ENCODE measurements at regions not wholly inside any gene's neighbourhood (a gene's known extent, or its start where the extent isn't known, plus 50 kb on each side); places are given as distances from the start of the nearest gene placed in this dataset.
A peak's percentile ranks its signal among the peaks of the same experiment; 100 is the strongest.

- DNase-seq (ENCODE audit: low read depth), result no peak
- H3K4me3 ChIP-seq (ENCODE audit: low read length), result no peak overlapping the region
- TF ChIP-seq, protein P1, sequence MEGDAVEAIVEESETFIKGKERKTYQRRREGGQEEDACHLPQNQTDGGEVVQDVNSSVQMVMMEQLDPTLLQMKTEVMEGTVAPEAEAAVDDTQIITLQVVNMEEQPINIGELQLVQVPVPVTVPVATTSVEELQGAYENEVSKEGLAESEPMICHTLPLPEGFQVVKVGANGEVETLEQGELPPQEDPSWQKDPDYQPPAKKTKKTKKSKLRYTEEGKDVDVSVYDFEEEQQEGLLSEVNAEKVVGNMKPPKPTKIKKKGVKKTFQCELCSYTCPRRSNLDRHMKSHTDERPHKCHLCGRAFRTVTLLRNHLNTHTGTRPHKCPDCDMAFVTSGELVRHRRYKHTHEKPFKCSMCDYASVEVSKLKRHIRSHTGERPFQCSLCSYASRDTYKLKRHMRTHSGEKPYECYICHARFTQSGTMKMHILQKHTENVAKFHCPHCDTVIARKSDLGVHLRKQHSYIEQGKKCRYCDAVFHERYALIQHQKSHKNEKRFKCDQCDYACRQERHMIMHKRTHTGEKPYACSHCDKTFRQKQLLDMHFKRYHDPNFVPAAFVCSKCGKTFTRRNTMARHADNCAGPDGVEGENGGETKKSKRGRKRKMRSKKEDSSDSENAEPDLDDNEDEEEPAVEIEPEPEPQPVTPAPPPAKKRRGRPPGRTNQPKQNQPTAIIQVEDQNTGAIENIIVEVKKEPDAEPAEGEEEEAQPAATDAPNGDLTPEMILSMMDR (conservative IDR thresholded peaks at IDR 0.05; ENCODE audit: low read depth, low read length), result no peak
These were observed 609.3 kb downstream of the NOVA1 start for GRCh38 chr14:25988536-25988935.

- TF ChIP-seq, protein P1 (conservative IDR thresholded peaks at IDR 0.05; ENCODE audit: low read depth, low read length), result no peak
- H3K4me3 ChIP-seq (ENCODE audit: low read length), result no peak overlapping the region
- DNase-seq (ENCODE audit: low read depth), result no peak
These were observed 642.1 kb downstream of the NOVA1 start for GRCh38 chr14:25955772-25956171.

GRCh38 chr14:25953532-25954139 is 644.2 kb downstream of the NOVA1 start:
- peak; percentile 24 for DNase-seq (ENCODE audit: low read depth)
- TF ChIP-seq, protein P1 (conservative IDR thresholded peaks at IDR 0.05; ENCODE audit: low read depth, low read length), result no peak
- H3K4me3 ChIP-seq (ENCODE audit: low read length), result no peak overlapping the region

- DNase-seq (ENCODE audit: low read depth), result no peak
- no peak overlapping the region for H3K4me3 ChIP-seq (ENCODE audit: low read length)
- TF ChIP-seq, protein P1 (conservative IDR thresholded peaks at IDR 0.05; ENCODE audit: low read depth, low read length), result no peak
These were observed 652.1 kb downstream of the NOVA1 start for GRCh38 chr14:25945746-25946145.

DNA sequence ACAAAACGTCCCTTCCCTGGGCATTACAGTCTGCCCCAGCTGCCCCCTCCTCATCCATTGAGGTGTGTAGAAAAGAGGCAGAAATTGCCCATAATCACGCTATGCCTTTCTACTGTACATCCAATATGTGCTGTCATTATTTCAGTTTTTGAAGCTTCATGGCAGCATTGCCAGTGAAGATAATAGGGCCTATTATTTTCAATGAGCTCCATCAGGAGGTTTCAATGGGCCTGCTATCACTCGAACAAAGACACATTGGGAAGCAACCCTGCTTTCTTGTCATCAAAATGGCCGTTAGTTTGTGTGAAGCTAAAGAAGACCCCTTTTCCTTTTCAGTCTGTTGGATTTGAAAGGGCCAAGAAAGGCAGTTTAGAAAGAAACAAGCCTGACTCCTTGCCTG is 653.8 kb downstream of the NOVA1 start:
- H3K4me3 ChIP-seq (ENCODE audit: low read length), result no peak overlapping the region
- TF ChIP-seq, protein P1 (conservative IDR thresholded peaks at IDR 0.05; ENCODE audit: low read depth, low read length), result no peak
- DNase-seq (ENCODE audit: low read depth), result no peak

DNA sequence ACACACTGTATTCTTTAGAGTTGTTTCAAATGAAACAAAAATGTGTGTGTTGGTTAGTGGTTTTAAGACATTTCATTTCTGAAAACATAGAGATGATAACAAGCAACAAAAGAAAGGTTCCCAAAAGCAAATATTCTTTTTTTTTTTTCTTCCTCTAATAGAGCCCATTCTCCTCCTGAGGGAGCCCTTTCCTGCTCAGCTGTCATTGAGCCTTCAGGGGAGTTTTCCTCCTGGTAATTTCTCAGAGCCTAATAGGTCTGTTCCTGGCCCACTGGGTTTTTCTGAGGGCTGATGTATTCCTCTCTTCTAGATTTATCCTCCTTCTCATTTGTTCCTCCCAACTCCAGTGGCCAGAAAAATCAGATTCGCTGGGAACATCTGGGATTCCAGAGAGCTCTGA is 654.5 kb downstream of the NOVA1 start:
- no peak for DNase-seq (ENCODE audit: low read depth)
- no peak overlapping the region for H3K4me3 ChIP-seq (ENCODE audit: low read length)
- TF ChIP-seq, protein P1 (conservative IDR thresholded peaks at IDR 0.05; ENCODE audit: low read depth, low read length), result no peak

GRCh38 chr14:25942090-25942489 is 655.7 kb downstream of the NOVA1 start:
- TF ChIP-seq, protein P1 (conservative IDR thresholded peaks at IDR 0.05; ENCODE audit: low read depth, low read length), result no peak
- no peak overlapping the region for H3K4me3 ChIP-seq (ENCODE audit: low read length)
- DNase-seq (ENCODE audit: low read depth), result no peak

Measured in retinal pigment epithelial cell (primary cell).